GM12873 (cell line): ENCODE measurements at regions not wholly inside any gene's neighbourhood (a gene's known extent, or its start where the extent isn't known, plus 50 kb on each side); places are given as distances from the start of the nearest gene placed in this dataset.

Experiments used
- TF ChIP-seq, protein P1 (sequence below): IDR thresholded peaks from 2 replicates; pipeline ENCODE4 v1.5.1; 2012; ENCODE audit warnings: low read depth, mild to moderate bottlenecking, moderate library complexity, low read length, control low read depth; ENCODE audit not compliant: insufficient read depth; ENCODE audit errors: missing control alignments

DNA sequence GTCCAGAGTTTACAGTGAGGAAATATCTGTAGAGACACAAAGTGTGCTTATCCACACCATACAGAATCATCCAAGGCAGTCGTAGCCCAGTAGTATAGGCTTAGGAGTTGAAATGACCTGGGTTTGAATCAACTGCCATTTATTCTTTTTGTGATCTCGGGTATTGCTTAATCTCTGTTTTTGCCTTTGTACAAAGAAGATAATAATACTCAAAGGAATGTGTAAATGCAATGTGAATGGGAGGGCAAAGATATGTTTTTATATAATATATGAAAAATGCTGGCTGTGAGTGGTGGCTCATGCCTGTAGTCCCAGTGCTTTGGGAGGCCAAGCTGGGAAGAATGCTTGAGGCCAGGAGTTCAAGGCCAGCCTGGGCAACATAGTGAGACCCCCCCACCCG, 141.1 kb downstream of the SPATA31D1 start:
- TF ChIP-seq, protein P1, sequence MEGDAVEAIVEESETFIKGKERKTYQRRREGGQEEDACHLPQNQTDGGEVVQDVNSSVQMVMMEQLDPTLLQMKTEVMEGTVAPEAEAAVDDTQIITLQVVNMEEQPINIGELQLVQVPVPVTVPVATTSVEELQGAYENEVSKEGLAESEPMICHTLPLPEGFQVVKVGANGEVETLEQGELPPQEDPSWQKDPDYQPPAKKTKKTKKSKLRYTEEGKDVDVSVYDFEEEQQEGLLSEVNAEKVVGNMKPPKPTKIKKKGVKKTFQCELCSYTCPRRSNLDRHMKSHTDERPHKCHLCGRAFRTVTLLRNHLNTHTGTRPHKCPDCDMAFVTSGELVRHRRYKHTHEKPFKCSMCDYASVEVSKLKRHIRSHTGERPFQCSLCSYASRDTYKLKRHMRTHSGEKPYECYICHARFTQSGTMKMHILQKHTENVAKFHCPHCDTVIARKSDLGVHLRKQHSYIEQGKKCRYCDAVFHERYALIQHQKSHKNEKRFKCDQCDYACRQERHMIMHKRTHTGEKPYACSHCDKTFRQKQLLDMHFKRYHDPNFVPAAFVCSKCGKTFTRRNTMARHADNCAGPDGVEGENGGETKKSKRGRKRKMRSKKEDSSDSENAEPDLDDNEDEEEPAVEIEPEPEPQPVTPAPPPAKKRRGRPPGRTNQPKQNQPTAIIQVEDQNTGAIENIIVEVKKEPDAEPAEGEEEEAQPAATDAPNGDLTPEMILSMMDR, result no peak

DNA sequence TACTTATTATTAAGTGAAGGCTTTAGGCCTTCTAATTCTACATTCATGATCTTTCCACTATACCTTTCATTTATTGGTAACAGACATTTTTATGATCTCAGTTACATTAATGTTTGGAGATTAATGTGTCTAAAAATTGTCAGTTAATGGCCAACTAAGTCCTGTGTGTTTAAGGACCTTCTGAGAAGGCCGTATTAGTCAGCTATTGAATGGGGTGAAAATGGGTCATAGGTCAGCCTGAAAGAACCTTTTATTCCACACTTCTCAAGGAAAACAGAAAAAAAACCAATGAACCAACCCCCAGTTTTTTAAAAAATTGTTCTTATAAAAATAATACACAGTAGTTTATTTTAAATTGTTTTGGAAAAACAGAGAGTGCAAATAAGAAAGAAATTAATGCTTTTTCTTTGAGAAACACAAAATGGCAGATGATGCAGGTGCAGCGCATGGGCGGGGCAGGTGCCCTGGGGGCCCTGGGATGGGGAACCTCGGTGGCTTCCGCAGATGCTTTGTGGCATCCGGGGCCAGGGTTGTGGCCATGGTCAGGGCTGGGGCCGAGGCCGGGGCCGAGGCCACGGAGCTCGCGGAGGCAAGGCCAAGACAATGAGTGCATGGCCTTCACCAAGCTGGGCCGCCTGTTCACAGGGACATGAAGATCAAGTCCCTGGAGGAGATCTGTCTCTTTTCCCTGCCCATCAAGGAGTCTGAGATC, 141.9 kb downstream of the SPATA31D1 start:
- TF ChIP-seq, protein P1, result no peak

DNA sequence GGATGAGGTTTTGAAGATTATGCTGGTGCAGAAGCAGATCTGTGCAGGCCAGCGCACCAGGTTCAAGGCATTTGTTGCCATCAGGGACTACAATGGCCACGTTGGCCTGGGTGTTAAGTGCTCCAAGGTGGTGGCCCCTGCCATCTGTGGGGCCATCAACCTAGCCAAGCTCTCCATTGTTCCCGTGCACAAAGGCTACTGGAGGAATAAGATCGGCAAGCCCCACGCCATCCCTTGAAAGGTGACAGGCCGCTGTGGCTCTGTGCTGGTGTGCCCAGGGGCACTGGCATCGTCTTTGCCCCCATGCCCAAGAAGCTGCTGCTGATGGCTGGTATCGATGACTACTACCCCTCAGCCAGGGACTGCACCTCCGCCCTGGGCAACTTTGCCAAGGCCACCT, 142.5 kb downstream of the SPATA31D1 start:
- TF ChIP-seq, protein P1, result no peak

DNA sequence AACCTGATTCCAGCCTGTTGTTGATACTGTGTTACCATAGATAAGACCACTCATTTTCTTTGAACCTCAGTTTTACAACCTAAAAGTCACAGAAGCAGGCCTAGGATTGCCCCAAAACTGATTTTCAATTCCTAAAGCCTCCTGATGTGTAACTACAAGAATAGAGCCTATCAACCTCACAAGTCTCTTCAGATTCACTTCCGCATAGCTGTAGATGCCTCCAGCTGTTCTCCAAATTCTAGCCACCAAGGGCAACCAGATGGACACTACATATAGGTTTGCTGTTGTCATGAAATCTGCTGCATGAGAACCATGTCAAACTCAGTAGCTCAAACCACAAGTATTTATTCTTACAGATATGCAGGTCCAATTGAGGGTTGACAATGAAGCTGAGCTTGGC, 143.5 kb downstream of the SPATA31D1 start:
- TF ChIP-seq, protein P1, result no peak

DNA sequence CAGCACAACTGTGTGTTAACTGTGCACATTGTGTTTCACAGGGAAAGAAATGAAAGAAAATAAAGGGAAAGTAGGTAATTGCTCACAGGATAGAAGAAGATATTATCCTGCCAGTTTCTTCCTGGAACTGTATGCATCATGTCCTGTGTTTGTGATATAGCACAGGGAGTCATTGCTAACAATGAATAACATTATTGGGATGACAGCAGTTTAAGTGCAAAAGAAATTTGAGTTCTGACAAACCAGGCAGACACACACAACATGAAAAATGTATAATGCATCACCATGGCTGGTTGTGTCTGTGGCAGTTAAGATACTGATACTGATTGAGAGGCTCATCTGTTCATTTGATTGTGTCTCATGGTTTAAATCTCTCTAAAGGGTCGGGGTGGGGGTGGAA, 145.4 kb downstream of the SPATA31D1 start:
- TF ChIP-seq, protein P1, result no peak

DNA sequence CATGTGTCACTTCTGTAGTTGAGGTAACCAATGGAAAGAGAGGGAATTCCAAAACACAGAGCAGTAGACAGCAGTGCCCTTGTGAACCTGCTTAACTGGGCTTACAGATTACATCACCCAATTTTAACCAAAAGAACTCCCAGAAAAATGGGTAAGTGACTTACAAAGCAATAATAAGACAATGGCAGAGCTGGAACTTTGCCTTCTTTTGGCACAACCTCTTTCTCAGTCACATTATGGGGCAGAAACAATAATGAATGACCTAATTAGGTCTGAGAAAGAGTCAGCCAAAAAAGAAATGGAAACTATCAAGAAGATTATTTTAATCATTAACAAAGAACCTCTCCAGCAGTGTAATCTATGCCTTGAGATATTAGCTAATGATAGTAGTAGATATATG, 146.5 kb downstream of the SPATA31D1 start:
- TF ChIP-seq, protein P1, result no peak

DNA sequence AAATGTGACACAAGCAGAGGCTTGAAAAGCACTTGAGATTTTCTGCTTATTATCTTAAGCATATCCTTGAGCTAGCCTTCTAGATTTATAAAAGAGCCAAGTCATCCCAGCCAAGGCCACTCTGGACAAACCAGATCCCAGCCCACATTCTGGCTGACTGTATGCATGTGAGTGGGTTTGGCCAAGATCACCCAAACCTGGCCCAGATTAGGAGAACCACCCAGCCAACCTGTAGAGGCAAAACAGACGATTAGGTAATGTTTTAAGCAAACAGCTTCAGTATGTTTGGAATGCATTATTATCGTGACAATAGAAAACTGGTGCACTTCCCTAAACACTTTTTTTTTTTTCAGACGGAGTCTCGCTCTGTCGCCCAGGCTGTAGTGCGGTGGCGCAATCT, 151.9 kb downstream of the SPATA31D1 start:
- TF ChIP-seq, protein P1, result no peak

DNA sequence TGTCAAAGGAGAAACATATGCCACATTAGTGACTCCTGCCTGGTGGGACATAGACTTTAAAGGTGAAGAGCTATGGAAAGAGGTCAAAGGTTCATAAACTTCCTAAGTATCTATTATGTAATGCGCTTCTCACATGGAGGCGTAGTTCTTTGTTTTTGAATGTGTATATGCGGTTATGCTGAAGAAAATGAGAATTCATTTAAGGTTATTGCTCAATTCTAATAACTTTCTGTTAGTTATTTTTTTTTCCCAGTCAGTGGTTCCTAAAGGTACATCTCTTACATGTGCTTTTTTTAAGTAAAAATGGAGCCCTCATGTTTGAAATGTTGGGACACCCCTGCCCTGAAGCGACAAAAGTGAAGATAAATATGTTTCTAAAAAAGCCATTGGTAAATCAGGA, 156.2 kb downstream of the SPATA31D1 start:
- TF ChIP-seq, protein P1, result no peak
